GM12878 (cell line): ENCODE measurements at regions not wholly inside any gene's neighbourhood (a gene's known extent, or its start where the extent isn't known, plus 50 kb on each side); places are given as distances from the start of the nearest gene placed in this dataset.

Experiments
- BCL11A ChIP-seq: IDR thresholded peaks from 2 replicates; pipeline ENCODE4 v1.6.1; 2011; ENCODE audit warnings: low read depth, low read length
- EZH2 ChIP-seq: IDR thresholded peaks from 2 replicates; pipeline ENCODE4 v1.6.1; 2012; ENCODE audit warnings: low read depth, mild to moderate bottlenecking, control low read depth, inconsistent platforms, low read length, borderline replicate concordance; ENCODE audit not compliant: control insufficient read depth
- HDAC2 ChIP-seq: fragments of 200-600 bp; sonication (generic); IDR thresholded peaks from 2 replicates; pipeline ENCODE4 v1.6.1; 2017
- NRF1 ChIP-seq: conservative IDR thresholded peaks from 2 replicates; pipeline ENCODE4 v1.6.1; 2011; ENCODE audit warnings: mild to moderate bottlenecking, low read depth, low read length, improper control_type of control experiment
- POLR2A ChIP-seq: IDR thresholded peaks from 2 replicates; pipeline ENCODE4 v1.6.1; 2011; ENCODE audit warnings: low read depth, mild to moderate bottlenecking, low read length
- POLR2AphosphoS5 ChIP-seq: IDR thresholded peaks from 2 replicates; pipeline ENCODE4 v1.6.1; 2011; ENCODE audit warnings: mild to moderate bottlenecking, low read length, inconsistent platforms
- SUPT20H ChIP-seq: IDR thresholded peaks from 2 replicates; pipeline ENCODE4 v1.6.1; 2011; ENCODE audit warnings: low read depth, mild to moderate bottlenecking, low read length, moderate library complexity, borderline replicate concordance; ENCODE audit not compliant: control insufficient read depth
- TF ChIP-seq, protein P1 (sequence below), 3 experiments: IDR thresholded peaks in 2 of 3; conservative IDR thresholded peaks in 1 of 3; 2 replicates each; pipeline ENCODE4 v1.5.1; 2011; ENCODE audit warnings: low read depth in 3 of 3, low read length in 3 of 3, mild to moderate bottlenecking in 3 of 3, control low read depth in 2 of 3, moderate library complexity in 2 of 3, inconsistent platforms in 1 of 3, mixed read lengths in 1 of 3; ENCODE audit not compliant: control insufficient read depth in 2 of 3, insufficient read depth in 1 of 3; ENCODE audit errors: extremely low read depth in 1 of 3
- TF ChIP-seq, protein P2 (sequence below): fragments of 150-350 bp; IDR thresholded peaks from 2 replicates; pipeline ENCODE4 v1.6.1; 2016; ENCODE audit warnings: low read depth, low read length
- TF ChIP-seq, protein P3 (sequence below): fragments of 450-650 bp; formaldehyde crosslinking; IDR thresholded peaks from 2 replicates; pipeline ENCODE4 v1.4.0; 2020; ENCODE audit warnings: mild to moderate bottlenecking, moderate library complexity
- TF ChIP-seq, protein P4 (sequence below): fragments of 450-650 bp; IDR thresholded peaks from 2 replicates; pipeline ENCODE4 v1.6.1; 2017; ENCODE audit warnings: mild to moderate bottlenecking
- TF ChIP-seq, protein P5 (sequence below): IDR thresholded peaks from 2 replicates; pipeline ENCODE4 v1.6.1; 2012; ENCODE audit warnings: mild to moderate bottlenecking, low read depth, low read length

DNA sequence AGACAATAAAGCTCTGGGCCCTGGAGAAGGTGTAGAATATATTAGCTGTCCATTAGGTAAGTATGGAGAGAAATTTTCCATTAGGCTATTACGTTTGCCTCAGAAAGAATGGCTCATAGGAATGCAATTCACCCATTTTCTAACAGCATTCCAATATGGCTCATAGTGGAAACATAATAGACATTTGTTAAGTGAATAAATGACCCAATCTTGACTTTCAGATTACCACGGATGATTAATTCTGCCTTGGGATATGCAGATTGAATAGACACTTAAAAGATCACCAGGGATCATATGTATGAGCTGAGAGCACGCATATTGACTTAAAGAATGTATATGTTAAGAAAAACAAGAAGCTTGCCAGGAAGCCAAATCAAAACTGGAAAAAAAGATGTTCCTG lies 209.1 kb upstream of the CDYL start:
- TF ChIP-seq, protein P1, sequence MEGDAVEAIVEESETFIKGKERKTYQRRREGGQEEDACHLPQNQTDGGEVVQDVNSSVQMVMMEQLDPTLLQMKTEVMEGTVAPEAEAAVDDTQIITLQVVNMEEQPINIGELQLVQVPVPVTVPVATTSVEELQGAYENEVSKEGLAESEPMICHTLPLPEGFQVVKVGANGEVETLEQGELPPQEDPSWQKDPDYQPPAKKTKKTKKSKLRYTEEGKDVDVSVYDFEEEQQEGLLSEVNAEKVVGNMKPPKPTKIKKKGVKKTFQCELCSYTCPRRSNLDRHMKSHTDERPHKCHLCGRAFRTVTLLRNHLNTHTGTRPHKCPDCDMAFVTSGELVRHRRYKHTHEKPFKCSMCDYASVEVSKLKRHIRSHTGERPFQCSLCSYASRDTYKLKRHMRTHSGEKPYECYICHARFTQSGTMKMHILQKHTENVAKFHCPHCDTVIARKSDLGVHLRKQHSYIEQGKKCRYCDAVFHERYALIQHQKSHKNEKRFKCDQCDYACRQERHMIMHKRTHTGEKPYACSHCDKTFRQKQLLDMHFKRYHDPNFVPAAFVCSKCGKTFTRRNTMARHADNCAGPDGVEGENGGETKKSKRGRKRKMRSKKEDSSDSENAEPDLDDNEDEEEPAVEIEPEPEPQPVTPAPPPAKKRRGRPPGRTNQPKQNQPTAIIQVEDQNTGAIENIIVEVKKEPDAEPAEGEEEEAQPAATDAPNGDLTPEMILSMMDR (IDR thresholded peaks at IDR 0.05 in 2 of 3, conservative IDR thresholded peaks at IDR 0.05 in 1 of 3; ENCODE audit: control insufficient read depth in 2 of 3, extremely low read depth in 1 of 3, insufficient read depth in 1 of 3, low read depth in 3 of 3, low read length in 3 of 3), result no peak
- TF ChIP-seq BCL11A (no peak), POLR2A (no peak), HDAC2 (no peak), NRF1 (no peak), POLR2AphosphoS5 (no peak), EZH2 (no peak), SUPT20H (no peak)
- TF ChIP-seq, protein P2, sequence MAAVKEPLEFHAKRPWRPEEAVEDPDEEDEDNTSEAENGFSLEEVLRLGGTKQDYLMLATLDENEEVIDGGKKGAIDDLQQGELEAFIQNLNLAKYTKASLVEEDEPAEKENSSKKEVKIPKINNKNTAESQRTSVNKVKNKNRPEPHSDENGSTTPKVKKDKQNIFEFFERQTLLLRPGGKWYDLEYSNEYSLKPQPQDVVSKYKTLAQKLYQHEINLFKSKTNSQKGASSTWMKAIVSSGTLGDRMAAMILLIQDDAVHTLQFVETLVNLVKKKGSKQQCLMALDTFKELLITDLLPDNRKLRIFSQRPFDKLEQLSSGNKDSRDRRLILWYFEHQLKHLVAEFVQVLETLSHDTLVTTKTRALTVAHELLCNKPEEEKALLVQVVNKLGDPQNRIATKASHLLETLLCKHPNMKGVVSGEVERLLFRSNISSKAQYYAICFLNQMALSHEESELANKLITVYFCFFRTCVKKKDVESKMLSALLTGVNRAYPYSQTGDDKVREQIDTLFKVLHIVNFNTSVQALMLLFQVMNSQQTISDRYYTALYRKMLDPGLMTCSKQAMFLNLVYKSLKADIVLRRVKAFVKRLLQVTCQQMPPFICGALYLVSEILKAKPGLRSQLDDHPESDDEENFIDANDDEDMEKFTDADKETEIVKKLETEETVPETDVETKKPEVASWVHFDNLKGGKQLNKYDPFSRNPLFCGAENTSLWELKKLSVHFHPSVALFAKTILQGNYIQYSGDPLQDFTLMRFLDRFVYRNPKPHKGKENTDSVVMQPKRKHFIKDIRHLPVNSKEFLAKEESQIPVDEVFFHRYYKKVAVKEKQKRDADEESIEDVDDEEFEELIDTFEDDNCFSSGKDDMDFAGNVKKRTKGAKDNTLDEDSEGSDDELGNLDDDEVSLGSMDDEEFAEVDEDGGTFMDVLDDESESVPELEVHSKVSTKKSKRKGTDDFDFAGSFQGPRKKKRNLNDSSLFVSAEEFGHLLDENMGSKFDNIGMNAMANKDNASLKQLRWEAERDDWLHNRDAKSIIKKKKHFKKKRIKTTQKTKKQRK, result no peak
- TF ChIP-seq, protein P3, sequence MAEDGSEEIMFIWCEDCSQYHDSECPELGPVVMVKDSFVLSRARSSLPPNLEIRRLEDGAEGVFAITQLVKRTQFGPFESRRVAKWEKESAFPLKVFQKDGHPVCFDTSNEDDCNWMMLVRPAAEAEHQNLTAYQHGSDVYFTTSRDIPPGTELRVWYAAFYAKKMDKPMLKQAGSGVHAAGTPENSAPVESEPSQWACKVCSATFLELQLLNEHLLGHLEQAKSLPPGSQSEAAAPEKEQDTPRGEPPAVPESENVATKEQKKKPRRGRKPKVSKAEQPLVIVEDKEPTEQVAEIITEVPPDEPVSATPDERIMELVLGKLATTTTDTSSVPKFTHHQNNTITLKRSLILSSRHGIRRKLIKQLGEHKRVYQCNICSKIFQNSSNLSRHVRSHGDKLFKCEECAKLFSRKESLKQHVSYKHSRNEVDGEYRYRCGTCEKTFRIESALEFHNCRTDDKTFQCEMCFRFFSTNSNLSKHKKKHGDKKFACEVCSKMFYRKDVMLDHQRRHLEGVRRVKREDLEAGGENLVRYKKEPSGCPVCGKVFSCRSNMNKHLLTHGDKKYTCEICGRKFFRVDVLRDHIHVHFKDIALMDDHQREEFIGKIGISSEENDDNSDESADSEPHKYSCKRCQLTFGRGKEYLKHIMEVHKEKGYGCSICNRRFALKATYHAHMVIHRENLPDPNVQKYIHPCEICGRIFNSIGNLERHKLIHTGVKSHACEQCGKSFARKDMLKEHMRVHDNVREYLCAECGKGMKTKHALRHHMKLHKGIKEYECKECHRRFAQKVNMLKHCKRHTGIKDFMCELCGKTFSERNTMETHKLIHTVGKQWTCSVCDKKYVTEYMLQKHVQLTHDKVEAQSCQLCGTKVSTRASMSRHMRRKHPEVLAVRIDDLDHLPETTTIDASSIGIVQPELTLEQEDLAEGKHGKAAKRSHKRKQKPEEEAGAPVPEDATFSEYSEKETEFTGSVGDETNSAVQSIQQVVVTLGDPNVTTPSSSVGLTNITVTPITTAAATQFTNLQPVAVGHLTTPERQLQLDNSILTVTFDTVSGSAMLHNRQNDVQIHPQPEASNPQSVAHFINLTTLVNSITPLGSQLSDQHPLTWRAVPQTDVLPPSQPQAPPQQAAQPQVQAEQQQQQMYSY (CRISPR knock-in tag), result no peak
- TF ChIP-seq, protein P4, sequence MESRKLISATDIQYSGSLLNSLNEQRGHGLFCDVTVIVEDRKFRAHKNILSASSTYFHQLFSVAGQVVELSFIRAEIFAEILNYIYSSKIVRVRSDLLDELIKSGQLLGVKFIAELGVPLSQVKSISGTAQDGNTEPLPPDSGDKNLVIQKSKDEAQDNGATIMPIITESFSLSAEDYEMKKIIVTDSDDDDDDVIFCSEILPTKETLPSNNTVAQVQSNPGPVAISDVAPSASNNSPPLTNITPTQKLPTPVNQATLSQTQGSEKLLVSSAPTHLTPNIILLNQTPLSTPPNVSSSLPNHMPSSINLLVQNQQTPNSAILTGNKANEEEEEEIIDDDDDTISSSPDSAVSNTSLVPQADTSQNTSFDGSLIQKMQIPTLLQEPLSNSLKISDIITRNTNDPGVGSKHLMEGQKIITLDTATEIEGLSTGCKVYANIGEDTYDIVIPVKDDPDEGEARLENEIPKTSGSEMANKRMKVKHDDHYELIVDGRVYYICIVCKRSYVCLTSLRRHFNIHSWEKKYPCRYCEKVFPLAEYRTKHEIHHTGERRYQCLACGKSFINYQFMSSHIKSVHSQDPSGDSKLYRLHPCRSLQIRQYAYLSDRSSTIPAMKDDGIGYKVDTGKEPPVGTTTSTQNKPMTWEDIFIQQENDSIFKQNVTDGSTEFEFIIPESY, result no peak
- TF ChIP-seq, protein P5, sequence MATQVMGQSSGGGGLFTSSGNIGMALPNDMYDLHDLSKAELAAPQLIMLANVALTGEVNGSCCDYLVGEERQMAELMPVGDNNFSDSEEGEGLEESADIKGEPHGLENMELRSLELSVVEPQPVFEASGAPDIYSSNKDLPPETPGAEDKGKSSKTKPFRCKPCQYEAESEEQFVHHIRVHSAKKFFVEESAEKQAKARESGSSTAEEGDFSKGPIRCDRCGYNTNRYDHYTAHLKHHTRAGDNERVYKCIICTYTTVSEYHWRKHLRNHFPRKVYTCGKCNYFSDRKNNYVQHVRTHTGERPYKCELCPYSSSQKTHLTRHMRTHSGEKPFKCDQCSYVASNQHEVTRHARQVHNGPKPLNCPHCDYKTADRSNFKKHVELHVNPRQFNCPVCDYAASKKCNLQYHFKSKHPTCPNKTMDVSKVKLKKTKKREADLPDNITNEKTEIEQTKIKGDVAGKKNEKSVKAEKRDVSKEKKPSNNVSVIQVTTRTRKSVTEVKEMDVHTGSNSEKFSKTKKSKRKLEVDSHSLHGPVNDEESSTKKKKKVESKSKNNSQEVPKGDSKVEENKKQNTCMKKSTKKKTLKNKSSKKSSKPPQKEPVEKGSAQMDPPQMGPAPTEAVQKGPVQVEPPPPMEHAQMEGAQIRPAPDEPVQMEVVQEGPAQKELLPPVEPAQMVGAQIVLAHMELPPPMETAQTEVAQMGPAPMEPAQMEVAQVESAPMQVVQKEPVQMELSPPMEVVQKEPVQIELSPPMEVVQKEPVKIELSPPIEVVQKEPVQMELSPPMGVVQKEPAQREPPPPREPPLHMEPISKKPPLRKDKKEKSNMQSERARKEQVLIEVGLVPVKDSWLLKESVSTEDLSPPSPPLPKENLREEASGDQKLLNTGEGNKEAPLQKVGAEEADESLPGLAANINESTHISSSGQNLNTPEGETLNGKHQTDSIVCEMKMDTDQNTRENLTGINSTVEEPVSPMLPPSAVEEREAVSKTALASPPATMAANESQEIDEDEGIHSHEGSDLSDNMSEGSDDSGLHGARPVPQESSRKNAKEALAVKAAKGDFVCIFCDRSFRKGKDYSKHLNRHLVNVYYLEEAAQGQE, result no peak
